ENCODE measurements at regions not wholly inside any gene's neighbourhood (a gene's known extent, or its start where the extent isn't known, plus 50 kb on each side); places are given as distances from the start of the nearest gene placed in this dataset.

DNA sequence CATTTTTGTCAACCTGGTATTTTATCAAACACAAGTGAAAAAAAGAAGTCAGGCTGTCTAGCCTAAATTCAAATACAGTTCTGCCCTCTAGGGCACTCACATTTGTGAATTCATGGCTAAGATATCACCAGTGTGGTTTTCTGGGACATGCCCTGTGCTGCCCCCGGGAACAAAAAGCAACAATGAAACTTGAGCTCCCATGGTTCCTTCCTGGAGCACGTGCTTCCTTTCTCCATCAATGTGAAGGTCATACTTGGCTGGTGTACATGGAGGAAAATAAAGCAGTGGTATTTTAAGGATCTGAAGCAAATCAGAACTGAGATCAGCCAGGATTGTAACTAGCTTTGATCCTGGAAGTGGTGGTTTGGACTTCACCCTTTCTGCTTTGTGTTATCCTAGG is 128.9 kb upstream of the FRMD4A start:
- TF ChIP-seq CTCF (IDR thresholded peaks at IDR 0.05; ENCODE audit: low read depth, low read length, poor library complexity, severe bottlenecking) (no peak), EZH2phosphoT487 (IDR thresholded peaks at IDR 0.05; ENCODE audit: borderline replicate concordance, low read length) (no peak)
